PC-9 (cell line): ENCODE measurements at regions not wholly inside any gene's neighbourhood (a gene's known extent, or its start where the extent isn't known, plus 50 kb on each side); places are given as distances from the start of the nearest gene placed in this dataset.

Source experiments
- BruUV-seq: library from RNA; stranded (reverse); fragments of 400-500 nt; replicated peaks from 2 replicates; lab custom pipeline; 2021; lab: Mats Ljungman, UMichigan
- CTCF ChIA-PET: fragments of 300-600 bp; sonication (Branson Sonifier 250); formaldehyde crosslinking; loops from one replicate; lab custom pipeline; 2022; ENCODE audit warnings: antibody characterized with exemption; lab: Charles Lee
- POLR2A ChIA-PET: fragments of 300-600 bp; sonication (Branson Sonifier 250); formaldehyde crosslinking; loops from one replicate; lab custom pipeline; 2022; ENCODE audit warnings: antibody characterized with exemption; ENCODE audit not compliant: unreplicated experiment; lab: Charles Lee
- DNase-seq, 2 experiments: peaks; one replicate each; pipeline versions ENCODE4 v3.0.0 to v3.0.0-alpha.2; 2015 to 2022; ENCODE audit warnings: mixed read lengths in 1 of 2
- H2AFZ ChIP-seq: fragments of 200-600 bp; sonication (generic); 2 replicates; pipeline ENCODE4 v1.8.1; 2017; ENCODE audit warnings: antibody characterized with exemption
- H3F3A ChIP-seq: fragments of 200-600 bp; sonication (generic); 2 replicates; pipeline ENCODE4 v1.8.1; 2017; ENCODE audit warnings: antibody characterized with exemption, mild to moderate bottlenecking, low read depth; ENCODE audit not compliant: insufficient read depth
- H3K27ac ChIP-seq: fragments of 200-600 bp; sonication (generic); 2 replicates; pipeline ENCODE4 v1.6.1; 2016; ENCODE audit warnings: mixed run types
- H3K27me3 ChIP-seq: fragments of 200-600 bp; sonication (generic); 2 replicates; pipeline ENCODE4 v1.6.1; 2016; ENCODE audit warnings: low read depth, mixed run types; ENCODE audit not compliant: insufficient read depth
- H3K36me3 ChIP-seq: fragments of 200-600 bp; sonication (generic); 2 replicates; pipeline ENCODE4 v1.6.1; 2016; ENCODE audit warnings: low read depth, mixed run types
- H3K4me1 ChIP-seq: fragments of 200-600 bp; sonication (generic); replicated peaks from 2 replicates; pipeline ENCODE4 v1.6.1; 2016; ENCODE audit warnings: mixed run types; ENCODE audit not compliant: insufficient read depth
- H3K4me2 ChIP-seq: fragments of 200-600 bp; sonication (generic); 2 replicates; pipeline ENCODE4 v1.6.1; 2017; ENCODE audit warnings: mixed run types
- H3K4me3 ChIP-seq: fragments of 200-600 bp; sonication (generic); 2 replicates; pipeline ENCODE4 v1.6.1; 2016; ENCODE audit warnings: mixed run types
- H3K79me2 ChIP-seq: fragments of 200-600 bp; sonication (generic); 2 replicates; pipeline ENCODE4 v1.6.1; 2017; ENCODE audit warnings: low read depth, mixed run types
- H3K9me2 ChIP-seq: fragments of 200-600 bp; sonication (generic); 2 replicates; pipeline ENCODE4 v1.8.1; 2017; ENCODE audit warnings: mild to moderate bottlenecking; ENCODE audit not compliant: insufficient read depth
- H3K9me3 ChIP-seq: fragments of 200-600 bp; sonication (generic); 2 replicates; pipeline ENCODE4 v1.8.1; 2016; ENCODE audit warnings: low read depth; ENCODE audit not compliant: insufficient read depth
- H4K20me1 ChIP-seq: fragments of 200-600 bp; sonication (generic); 2 replicates; pipeline ENCODE4 v1.8.1; 2017; ENCODE audit not compliant: insufficient read depth
- CTCF ChIP-seq: fragments of 200-600 bp; sonication (generic); conservative IDR thresholded peaks from 2 replicates; pipeline ENCODE4 v1.6.1; 2017; ENCODE audit warnings: mixed run types, antibody characterized with exemption, mild to moderate bottlenecking, moderate library complexity
- EZH2 ChIP-seq: fragments of 200-600 bp; sonication (generic); IDR thresholded peaks from 2 replicates; pipeline ENCODE4 v1.8.0; 2017; ENCODE audit warnings: antibody characterized with exemption, low read depth
- intact Hi-C: fragments of 100-400 bp; cut with micrococcal nuclease; formaldehyde crosslinking; loops from one replicate; pipeline ENCODE4 v1.10.0; 2022; ENCODE audit not compliant: unreplicated experiment

GRCh38 chr16:5480431-5481195, 383.0 kb upstream of the EEF2KMT start:
- no peak for DNase-seq
- Histone ChIP-seq H3K27me3 (peaks cover 52% of the 10 kb centered on the region), H3F3A (no peaks in the 10 kb centered on the region), H3K36me3 (no peaks in the 10 kb centered on the region), H3K4me2 (no peak overlapping the region), H4K20me1 (no peaks in the 10 kb centered on the region), H3K9me2 (no peaks in the 10 kb centered on the region), H3K27ac (no peak overlapping the region), H3K79me2 (no peaks in the 10 kb centered on the region), H3K9me3 (no peaks in the 10 kb centered on the region), H3K4me3 (no peak overlapping the region), H2AFZ (no peak overlapping the region), H3K4me1 (no peaks in the 10 kb centered on the region)
- BruUV-seq: no TSS peak
- intact Hi-C loops: no loop called here
- TF ChIP-seq CTCF (no peak), EZH2 (no peak)
- CTCF ChIA-PET: no interaction called here
- POLR2A ChIA-PET: no interaction called here

- no peak for DNase-seq
- Histone ChIP-seq H4K20me1 (no peaks in the 10 kb centered on the region), H3F3A (no peaks in the 10 kb centered on the region), H3K4me2 (no peak overlapping the region), H3K27ac (no peak overlapping the region), H2AFZ (no peak overlapping the region), H3K4me3 (no peak overlapping the region), H3K9me2 (no peaks in the 10 kb centered on the region), H3K27me3 (peaks cover 52% of the 10 kb centered on the region), H3K79me2 (no peaks in the 10 kb centered on the region), H3K4me1 (no peaks in the 10 kb centered on the region), H3K9me3 (no peaks in the 10 kb centered on the region), H3K36me3 (no peaks in the 10 kb centered on the region)
- intact Hi-C loops: no loop called here
- no TSS peak for BruUV-seq
- ChIA-PET POLR2A (no interaction called here), CTCF (no interaction called here)
- no peak for TF ChIP-seq EZH2
- TF ChIP-seq CTCF: no peak
These were observed 382.3 kb upstream of the EEF2KMT start for GRCh38 chr16:5479926-5480325.

GRCh38 chr16:5478036-5478435, 380.4 kb upstream of the EEF2KMT start:
- Histone ChIP-seq H3K4me2 (no peak overlapping the region), H3K27me3 (peaks cover 42% of the 10 kb centered on the region), H3K36me3 (no peaks in the 10 kb centered on the region), H3K9me3 (no peaks in the 10 kb centered on the region), H3K9me2 (no peaks in the 10 kb centered on the region), H3K79me2 (no peaks in the 10 kb centered on the region), H3K4me1 (no peaks in the 10 kb centered on the region), H4K20me1 (no peaks in the 10 kb centered on the region), H2AFZ (no peak overlapping the region), H3K4me3 (no peak overlapping the region), H3K27ac (no peak overlapping the region), H3F3A (no peaks in the 10 kb centered on the region)
- BruUV-seq: no TSS peak
- ChIA-PET CTCF (interaction anchor here (0.6 kb wide), 1 partner anchor 1559 kb away, joined by 10 read pairs; no protein-coding TSS in a partner anchor), POLR2A (no interaction called here)
- TF ChIP-seq EZH2: no peak
- TF ChIP-seq CTCF: no peak
- intact Hi-C loops: no loop called here
- no peak for DNase-seq
